Keratinocyte (primary cell): ENCODE measurements at regions not wholly inside any gene's neighbourhood (a gene's known extent, or its start where the extent isn't known, plus 50 kb on each side); places are given as distances from the start of the nearest gene placed in this dataset.
A peak's percentile ranks its signal among the peaks of the same experiment; 100 is the strongest.

ENCODE experiments used
- DNase-seq: peaks from one replicate; pipeline ENCODE4 v3.0.0-alpha.2; 2011; ENCODE audit warnings: low read depth, missing footprints, low spot score
- FAIRE-seq: peaks from 2 replicates; lab custom pipeline; 2011; peaks lifted over from hg19 to GRCh38; lab: Jason Lieb, UNC
- H2AFZ ChIP-seq: 2 replicates; pipeline ENCODE4 v1.6.0; 2012; ENCODE audit warnings: low read length, control low read depth, inconsistent platforms; ENCODE audit not compliant: control insufficient read depth
- H3K27ac ChIP-seq: 2 replicates; pipeline ENCODE4 v1.5.1; 2011; ENCODE audit warnings: low read length; ENCODE audit not compliant: control insufficient read depth, insufficient read depth
- H3K27me3 ChIP-seq: 3 replicates; pipeline ENCODE4 v1.6.0; 2011; ENCODE audit warnings: low read length; ENCODE audit not compliant: control insufficient read depth, insufficient read depth; ENCODE audit errors: extremely low read depth
- H3K36me3 ChIP-seq, 2 experiments: 2 replicates in 1 of 2; 3 replicates in 1 of 2; pipeline ENCODE4 v1.5.1; 2011; ENCODE audit warnings: low read length in 2 of 2, mild to moderate bottlenecking in 1 of 2; ENCODE audit not compliant: control insufficient read depth in 2 of 2, insufficient read depth in 2 of 2; ENCODE audit errors: extremely low read depth in 1 of 2
- H3K4me1 ChIP-seq: 3 replicates; pipeline ENCODE4 v1.5.1; 2011; ENCODE audit warnings: low read length; ENCODE audit not compliant: control insufficient read depth, insufficient read depth; ENCODE audit errors: extremely low read depth
- H3K4me2 ChIP-seq: 3 replicates; pipeline ENCODE4 v1.6.0; 2011; ENCODE audit warnings: low read depth, low read length; ENCODE audit not compliant: control insufficient read depth, insufficient read depth; ENCODE audit errors: extremely low read depth
- H3K4me3 ChIP-seq, 3 experiments: fragments of 200-600 bp in 1 of 3; sonication (generic) in 1 of 3; 2 replicates in 2 of 3; 3 replicates in 1 of 3; pipeline ENCODE4 v1.5.1; 2011 to 2016; ENCODE audit warnings: low read length in 3 of 3, mild to moderate bottlenecking in 3 of 3, control low read depth in 2 of 3, inconsistent platforms in 1 of 3, low read depth in 1 of 3, mixed read lengths in 1 of 3, mixed run types in 1 of 3, moderate library complexity in 1 of 3; ENCODE audit not compliant: control insufficient read depth in 2 of 3, insufficient read depth in 2 of 3; ENCODE audit errors: extremely low read depth in 1 of 3
- H3K79me2 ChIP-seq: 2 replicates; pipeline ENCODE4 v1.6.0; 2012; ENCODE audit warnings: low read length; ENCODE audit not compliant: control insufficient read depth, insufficient read depth
- H3K9ac ChIP-seq: 3 replicates; pipeline ENCODE4 v1.6.0; 2011; ENCODE audit warnings: low read length; ENCODE audit not compliant: control insufficient read depth, insufficient read depth; ENCODE audit errors: extremely low read depth
- H3K9me1 ChIP-seq: 3 replicates; pipeline ENCODE4 v1.6.0; 2011; ENCODE audit warnings: low read length; ENCODE audit not compliant: control insufficient read depth, insufficient read depth; ENCODE audit errors: extremely low read depth
- H3K9me3 ChIP-seq: 2 replicates; pipeline ENCODE4 v1.5.1; 2012; ENCODE audit warnings: low read depth, low read length; ENCODE audit not compliant: control insufficient read depth
- H4K20me1 ChIP-seq: 3 replicates; pipeline ENCODE4 v1.6.0; 2011; ENCODE audit warnings: low read length; ENCODE audit not compliant: control insufficient read depth, insufficient read depth; ENCODE audit errors: extremely low read depth
- CTCF ChIP-seq, 3 experiments: IDR thresholded peaks in 1 of 3; conservative IDR thresholded peaks in 1 of 3; optimal IDR thresholded peaks in 1 of 3; 2 replicates in 2 of 3; 3 replicates in 1 of 3; pipeline versions ENCODE3 to v1.5.1; 2011; ENCODE audit warnings: low read length in 3 of 3, mild to moderate bottlenecking in 3 of 3, moderate library complexity in 2 of 3, control low read depth in 1 of 3, inconsistent platforms in 1 of 3; ENCODE audit not compliant: insufficient read depth in 2 of 3; ENCODE audit errors: extremely low read depth in 1 of 3
- EZH2 ChIP-seq: IDR thresholded peaks from one replicate; pipeline ENCODE4 v1.6.1; 2012; ENCODE audit warnings: inconsistent platforms, mild to moderate bottlenecking, low read length, moderate library complexity
- dilution Hi-C: fragments of 300-500 bp; cut with MboI; formaldehyde crosslinking; loops from one replicate; pipeline ENCODE4 v1.7.0; 2020; ENCODE audit warnings: low sequenced_read_pairs; ENCODE audit not compliant: extremely low pct_ligation_motif_present

GRCh38 chr15:77853008-77853328, 220.3 kb upstream of the LINGO1 start:
- Histone ChIP-seq H3K27me3 (peaks cover 43% of the 10 kb centered on the region), H3K9me3 (no peaks in the 10 kb centered on the region), H3K36me3 (no peaks in the 10 kb centered on the region), H3K4me2 (no peak overlapping the region), H4K20me1 (no peaks in the 10 kb centered on the region), H3K27ac (no peak overlapping the region), H3K9ac (no peak overlapping the region), H3K4me1 (no peaks in the 10 kb centered on the region), H3K4me3 (no peak overlapping the region), H2AFZ (no peak overlapping the region), H3K9me1 (no peaks in the 10 kb centered on the region), H3K79me2 (no peaks in the 10 kb centered on the region)
- TF ChIP-seq CTCF (optimal IDR thresholded peaks at IDR 0.05 in 1 of 3, IDR thresholded peaks at IDR 0.05 in 1 of 3, conservative IDR thresholded peaks at IDR 0.05 in 1 of 3; ENCODE audit: extremely low read depth in 1 of 3, insufficient read depth in 2 of 3, low read length in 3 of 3), result no peak
- TF ChIP-seq EZH2, result no peak
- DNase-seq (no peak), FAIRE-seq (no peak)
- dilution Hi-C loops, result no loop called here

- Histone ChIP-seq H3K9me3 (no peaks in the 10 kb centered on the region), H3K9ac (no peak overlapping the region), H4K20me1 (no peaks in the 10 kb centered on the region), H3K79me2 (no peaks in the 10 kb centered on the region), H3K4me3 (peak overlapping the region in 1 of 3 experiments; percentile 18), H3K27me3 (peaks cover 43% of the 10 kb centered on the region), H3K4me1 (no peaks in the 10 kb centered on the region), H3K27ac (no peak overlapping the region), H2AFZ (peak overlapping the region; percentile 8), H3K4me2 (peak overlapping the region; percentile 24), H3K36me3 (no peaks in the 10 kb centered on the region), H3K9me1 (no peaks in the 10 kb centered on the region)
- no peak for FAIRE-seq
- dilution Hi-C loops, result no loop called here
- TF ChIP-seq CTCF (optimal IDR thresholded peaks at IDR 0.05 in 1 of 3, IDR thresholded peaks at IDR 0.05 in 1 of 3, conservative IDR thresholded peaks at IDR 0.05 in 1 of 3; ENCODE audit: extremely low read depth in 1 of 3, insufficient read depth in 2 of 3, low read length in 3 of 3) (no peak), EZH2 (peak; percentile 37)
- no peak for DNase-seq
These were observed 219.7 kb upstream of the LINGO1 start for GRCh38 chr15:77852241-77853007.
